A549 (cell line): ENCODE measurements at regions not wholly inside any gene's neighbourhood (a gene's known extent, or its start where the extent isn't known, plus 50 kb on each side); places are given as distances from the start of the nearest gene placed in this dataset.

Experiments used
- CHD2 ChIP-seq: fragments of 150-350 bp; IDR thresholded peaks from 2 replicates; pipeline ENCODE4 v1.6.1; 2014; ENCODE audit warnings: low read length; ENCODE audit not compliant: partially characterized antibody
- CTCF ChIP-seq: fragments of >200 bp; sonication (Bioruptor Twin); formaldehyde crosslinking; IDR thresholded peaks from 3 replicates; pipeline ENCODE4 v1.5.1; 2016
- POLR2A ChIP-seq: IDR thresholded peaks from 2 replicates; pipeline ENCODE4 v1.6.1; 2012; ENCODE audit warnings: mild to moderate bottlenecking, low read length

GRCh38 chr5:148725675-148726074, 71.3 kb upstream of the HTR4 start:
- TF ChIP-seq CTCF (no peak), CHD2 (no peak), POLR2A (no peak)
